HG02678 (cell line): ENCODE measurements at regions not wholly inside any gene's neighbourhood (a gene's known extent, or its start where the extent isn't known, plus 50 kb on each side); places are given as distances from the start of the nearest gene placed in this dataset.

Source experiments
- ATAC-seq: cut with Tn5 transposase; IDR thresholded peaks from one replicate; pipeline ENCODE4 v1.9.1; 2021; ENCODE audit warnings: mild to moderate bottlenecking, moderate library complexity; ENCODE audit not compliant: unreplicated experiment

- ATAC-seq = no peak
Observed at GRCh38 chr6:159118924-159119323, 50.3 kb upstream of the FNDC1 start.

- ATAC-seq = no peak
Observed at GRCh38 chr6:159117563-159117962, 51.6 kb upstream of the FNDC1 start.

GRCh38 chr6:159117046-159117445 lies 52.2 kb upstream of the FNDC1 start:
- no peak for ATAC-seq

- peak; percentile 69 for ATAC-seq
Observed at GRCh38 chr6:159116343-159116742, 52.9 kb upstream of the FNDC1 start.

GRCh38 chr6:159114569-159114968 lies 54.6 kb upstream of the FNDC1 start:
- ATAC-seq = no peak

GRCh38 chr6:159113223-159113622 lies 56.0 kb upstream of the FNDC1 start:
- no peak for ATAC-seq

- ATAC-seq = no peak
Observed at GRCh38 chr6:159112714-159113113, 56.5 kb upstream of the FNDC1 start.

- no peak for ATAC-seq
Observed at GRCh38 chr6:159110748-159111147, 58.5 kb upstream of the FNDC1 start.

- no peak for ATAC-seq
Observed at GRCh38 chr6:159110013-159110412, 59.2 kb upstream of the FNDC1 start.

GRCh38 chr6:159109391-159109790 lies 59.8 kb upstream of the FNDC1 start:
- no peak for ATAC-seq

GRCh38 chr6:159108426-159108985 lies 60.7 kb upstream of the FNDC1 start:
- no peak for ATAC-seq

GRCh38 chr6:159107451-159108260 lies 61.5 kb upstream of the FNDC1 start:
- peak; percentile 36 for ATAC-seq

GRCh38 chr6:159106627-159107241 lies 61.9 kb upstream of the TAGAP start:
- ATAC-seq = peak; percentile 84

- ATAC-seq = no peak
Observed at GRCh38 chr6:159105716-159106115, 60.9 kb upstream of the TAGAP start.

- ATAC-seq = no peak
Observed at GRCh38 chr6:159104931-159105330, 60.1 kb upstream of the TAGAP start.

- peak; percentile 49 for ATAC-seq
Observed at GRCh38 chr6:159104163-159104925, 59.6 kb upstream of the TAGAP start.

- ATAC-seq = no peak
Observed at GRCh38 chr6:159103396-159104162, 58.8 kb upstream of the TAGAP start.

GRCh38 chr6:159102373-159103160 lies 57.8 kb upstream of the TAGAP start:
- ATAC-seq = no peak

GRCh38 chr6:159101656-159102055 lies 56.9 kb upstream of the TAGAP start:
- no peak for ATAC-seq
